ENCODE measurements at regions not wholly inside any gene's neighbourhood (a gene's known extent, or its start where the extent isn't known, plus 50 kb on each side); places are given as distances from the start of the nearest gene placed in this dataset.

DNA sequence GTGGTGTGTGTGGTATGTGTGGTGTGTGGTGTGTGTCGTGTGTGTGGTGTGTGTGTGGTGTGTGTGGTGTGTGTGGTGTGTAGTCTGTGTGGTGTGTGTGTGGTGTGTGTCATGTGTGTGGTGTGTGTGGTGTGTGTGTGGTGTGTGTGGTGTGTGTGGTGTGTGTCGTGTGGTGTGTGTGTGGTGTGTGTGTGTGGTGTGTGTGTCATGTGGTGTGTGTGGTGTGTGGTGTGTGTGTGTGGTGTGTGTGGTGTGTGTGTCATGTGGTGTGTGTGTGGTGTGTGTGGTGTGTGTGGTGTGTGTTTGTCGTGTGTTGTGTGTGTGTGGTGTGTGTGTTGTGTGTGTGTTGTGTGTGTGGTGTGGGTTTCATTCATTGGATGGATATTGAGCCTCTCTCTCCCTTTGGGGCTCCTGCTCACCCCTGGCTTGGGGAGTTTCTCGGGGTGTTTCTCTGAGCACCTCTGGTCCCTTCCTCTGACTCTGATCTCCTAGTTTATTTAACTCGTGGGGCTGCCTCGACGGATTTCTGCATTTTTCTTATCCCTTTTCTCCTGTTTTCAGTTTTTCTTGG lies 145.8 kb downstream of the DNAJB6 start:
- no peak for DNase-seq

DNA sequence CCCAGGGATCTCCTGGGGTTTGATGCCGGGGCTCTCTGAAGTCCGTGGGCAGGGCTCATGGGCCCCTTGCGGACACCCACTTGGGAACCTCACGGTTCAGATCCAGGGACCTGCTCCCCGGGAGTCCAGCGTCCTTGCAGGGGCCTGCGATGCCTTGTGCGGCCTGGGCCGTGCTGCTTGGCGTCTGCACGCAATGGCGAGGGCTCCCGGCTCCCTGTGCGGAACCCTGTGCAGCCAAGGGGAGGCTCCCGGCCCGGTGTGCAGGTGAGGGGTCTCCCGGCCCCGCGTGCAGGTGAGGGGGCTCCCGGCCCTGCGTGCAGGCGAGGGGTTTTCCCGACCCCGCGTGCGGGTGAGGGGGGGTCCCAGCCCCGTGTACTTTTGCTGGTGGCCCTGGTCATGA lies 146.7 kb downstream of the DNAJB6 start:
- DNase-seq = no peak

DNA sequence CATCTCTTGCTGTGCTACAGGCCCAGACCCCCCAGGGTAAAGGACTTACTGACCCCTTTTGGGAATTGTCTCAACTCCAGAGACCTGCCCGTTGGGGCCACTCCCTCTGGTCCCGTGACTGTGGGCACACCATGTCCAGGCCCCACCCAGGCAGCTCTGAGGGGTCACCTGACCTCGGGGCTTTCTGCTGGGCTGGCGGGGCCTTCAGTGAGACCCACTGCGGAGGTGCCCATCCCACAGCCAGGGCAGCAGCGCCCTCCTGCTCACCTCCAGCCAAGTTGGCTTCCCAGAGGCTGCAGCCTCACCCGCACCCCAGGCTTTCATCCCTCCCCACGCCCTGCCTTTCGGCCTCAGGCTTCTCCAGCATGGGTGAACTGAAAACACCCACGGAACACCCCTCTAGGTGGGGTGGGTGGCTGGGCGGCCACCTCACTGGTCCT lies 147.2 kb downstream of the DNAJB6 start:
- no peak for DNase-seq

DNA sequence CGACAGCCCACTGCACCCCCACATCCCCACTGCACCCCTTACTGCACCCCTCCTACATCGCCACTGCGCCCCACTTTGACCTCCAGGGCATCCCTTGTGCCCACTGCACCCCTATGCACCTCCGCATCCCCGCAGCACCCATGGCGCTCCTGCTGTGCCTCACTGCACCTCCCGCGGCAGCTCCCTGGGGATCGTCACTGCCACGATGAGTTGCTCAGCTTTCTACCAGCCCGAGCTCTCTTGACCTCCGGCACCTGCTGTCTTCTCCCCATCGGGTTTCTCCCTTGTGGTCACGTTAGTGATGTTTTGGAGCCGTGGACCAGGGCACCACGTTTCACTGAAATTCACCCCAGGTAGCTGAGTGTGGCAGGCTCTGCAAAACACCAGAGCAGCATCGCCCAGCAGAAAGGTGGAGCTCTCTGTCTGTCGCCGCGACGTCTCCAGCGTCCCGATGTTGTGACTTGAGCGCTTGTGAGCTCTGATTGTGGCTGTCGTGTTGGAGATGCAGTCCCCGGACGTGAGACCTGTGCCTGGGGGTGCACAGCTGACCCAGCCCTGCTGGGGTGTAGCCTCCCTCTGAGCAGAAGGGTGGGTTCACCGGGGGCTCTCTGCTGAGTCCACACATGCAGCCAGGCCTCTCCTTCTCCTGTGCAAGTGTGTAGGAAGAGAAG lies 147.7 kb downstream of the DNAJB6 start:
- DNase-seq = peak; percentile 17

DNA sequence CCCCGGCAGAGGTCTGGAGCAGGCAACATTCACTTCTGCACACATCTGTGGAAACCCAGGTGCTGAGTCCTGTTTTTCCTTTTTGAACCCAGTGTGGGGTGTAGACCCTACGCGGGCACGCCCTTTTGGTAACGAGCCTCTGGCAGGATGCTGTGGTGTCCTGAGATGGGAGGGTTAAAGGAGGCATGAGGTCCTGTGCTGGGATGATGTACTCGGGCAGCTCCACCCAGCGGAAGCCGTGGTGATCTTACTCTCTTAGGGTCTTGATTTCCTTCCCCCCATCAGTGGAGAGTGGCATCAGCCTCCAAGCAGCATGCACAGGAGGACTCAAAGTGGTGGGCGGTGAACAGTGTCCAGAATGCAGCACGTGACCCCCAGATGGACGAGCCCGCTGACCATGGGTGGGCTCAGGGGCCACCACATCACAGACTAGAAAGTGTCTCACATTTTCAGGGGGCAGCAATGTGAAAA lies 148.6 kb downstream of the DNAJB6 start:
- DNase-seq = no peak

DNA sequence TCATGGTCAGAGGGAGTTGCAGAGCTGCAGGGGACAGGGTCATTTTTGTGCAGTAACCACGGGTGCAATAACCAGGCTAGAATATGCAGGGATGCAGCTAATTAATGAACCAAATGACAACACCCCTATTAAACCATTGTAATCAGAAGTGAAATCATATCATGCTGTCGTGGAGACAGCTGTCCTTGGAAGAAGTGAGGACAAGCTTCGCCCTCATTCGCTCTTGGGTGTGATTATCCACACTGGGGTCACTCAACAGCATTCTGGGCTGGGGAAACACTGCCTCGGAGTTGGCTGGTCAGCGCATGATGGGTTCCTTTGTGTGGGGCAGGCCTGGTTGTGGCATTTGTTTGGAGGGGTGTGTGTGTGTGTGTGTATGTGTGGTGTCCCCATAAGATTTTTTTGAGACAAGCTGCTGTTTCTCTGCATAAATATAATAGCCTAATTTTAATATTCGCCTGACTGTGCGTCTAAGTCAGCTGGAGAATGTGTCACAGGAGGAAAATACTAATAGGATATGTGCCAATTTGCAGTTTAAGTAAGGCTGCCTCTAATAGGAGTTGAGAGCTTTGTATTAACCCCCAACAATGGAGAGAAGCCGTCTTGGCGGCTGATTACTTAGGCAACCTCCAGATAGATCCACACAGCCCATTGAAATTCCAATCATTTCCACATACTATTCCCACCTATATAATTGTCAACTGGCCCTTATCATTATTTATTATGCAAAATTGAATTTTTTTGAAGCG lies 149.4 kb downstream of the DNAJB6 start:
- no peak for DNase-seq

DNA sequence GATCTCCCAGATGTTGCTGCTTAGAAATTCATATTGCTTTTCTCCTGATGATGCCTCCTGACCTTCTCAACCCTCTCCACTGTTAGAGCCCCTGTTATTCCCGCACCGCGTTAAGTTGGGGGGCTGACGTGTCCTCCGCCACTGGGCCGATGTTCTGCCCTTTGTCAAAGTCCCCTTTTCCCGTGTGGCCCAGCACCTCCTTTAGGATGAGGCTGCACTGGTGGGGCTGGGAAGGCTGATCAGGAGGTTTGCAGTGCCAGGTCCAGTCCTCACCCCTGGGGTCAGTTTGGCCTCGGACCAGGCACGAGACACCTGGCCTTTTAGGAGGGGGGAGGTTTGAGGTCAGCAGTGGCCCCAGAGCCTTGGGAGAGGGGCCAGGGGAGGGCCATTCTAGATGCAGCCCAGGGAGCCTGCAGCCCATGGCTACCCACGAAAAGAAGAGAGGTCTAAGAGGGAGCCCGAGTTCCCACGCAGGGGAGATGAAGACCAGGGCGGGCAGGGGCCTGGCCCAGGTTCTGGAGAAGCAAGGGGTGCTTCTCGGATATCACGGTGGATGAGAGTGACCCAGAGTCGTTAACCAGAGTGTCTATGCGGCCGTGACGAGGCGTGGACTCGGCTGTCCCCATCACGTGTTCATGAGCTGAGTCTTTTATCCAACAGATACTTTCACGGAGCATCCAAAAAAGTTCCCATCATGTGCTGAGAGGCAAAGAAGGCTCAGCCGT lies 150.4 kb downstream of the DNAJB6 start:
- DNase-seq = no peak

DNA sequence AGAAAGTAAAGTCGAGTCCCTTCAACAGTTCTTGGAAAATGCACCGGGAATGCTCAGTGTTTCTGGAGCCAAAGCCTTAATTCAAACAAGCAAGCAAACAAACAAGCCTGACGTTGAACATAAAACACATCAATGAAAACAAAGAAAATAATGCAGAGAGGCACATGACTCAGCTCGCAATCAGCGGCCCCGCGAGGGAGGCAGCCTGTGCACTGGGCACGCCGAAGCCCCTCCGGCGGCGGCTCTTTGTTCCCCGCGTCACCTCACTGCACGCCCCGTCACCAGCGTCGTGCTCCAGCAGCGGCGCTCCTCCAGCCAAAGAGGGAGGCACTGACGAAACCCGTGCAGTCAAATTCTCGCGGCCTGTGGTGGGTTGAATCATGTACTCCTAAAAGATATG lies 151.5 kb downstream of the DNAJB6 start:
- peak; percentile 62 for DNase-seq

DNA sequence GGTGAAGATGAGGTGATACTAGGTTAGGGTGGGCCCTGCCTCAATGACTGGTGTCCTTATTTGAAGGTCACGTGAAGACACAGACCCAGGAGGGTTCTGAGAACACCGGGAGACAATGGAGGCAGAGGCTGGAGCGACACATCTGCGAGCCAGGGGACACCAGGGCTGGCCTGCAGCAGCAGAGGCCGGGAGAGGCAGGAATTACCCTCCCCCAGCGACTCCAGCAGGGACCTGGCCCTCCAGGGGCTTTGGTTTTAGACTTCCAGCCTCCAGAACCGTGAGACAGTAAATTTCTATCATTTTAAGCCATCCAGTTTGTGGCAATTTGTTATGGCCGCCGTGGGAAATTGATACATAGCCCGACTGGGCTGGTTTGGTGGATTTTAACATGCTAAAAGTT lies 152.2 kb downstream of the DNAJB6 start:
- no peak for DNase-seq
